ENCODE measurements at regions not wholly inside any gene's neighbourhood (a gene's known extent, or its start where the extent isn't known, plus 50 kb on each side); places are given as distances from the start of the nearest gene placed in this dataset.
"Not testable (repeated sequence)": the region's sequence is repeated elsewhere in the genome, so short reads cannot be mapped to it uniquely, and the experiment has no call there.

- H3K27ac Mint-ChIP-seq: no peak overlapping the region
- no peaks in the 10 kb centered on the region for H3K36me3 Mint-ChIP-seq
- DNase-seq (ENCODE audit: low spot score in 2 of 2) (no peak), ATAC-seq (no peak)
- no peaks in the 10 kb centered on the region for H3K9me3 Mint-ChIP-seq
These were observed 65.5 kb downstream of the RBMY1A1 start for GRCh38 chrY:21600170-21600569.

DNA sequence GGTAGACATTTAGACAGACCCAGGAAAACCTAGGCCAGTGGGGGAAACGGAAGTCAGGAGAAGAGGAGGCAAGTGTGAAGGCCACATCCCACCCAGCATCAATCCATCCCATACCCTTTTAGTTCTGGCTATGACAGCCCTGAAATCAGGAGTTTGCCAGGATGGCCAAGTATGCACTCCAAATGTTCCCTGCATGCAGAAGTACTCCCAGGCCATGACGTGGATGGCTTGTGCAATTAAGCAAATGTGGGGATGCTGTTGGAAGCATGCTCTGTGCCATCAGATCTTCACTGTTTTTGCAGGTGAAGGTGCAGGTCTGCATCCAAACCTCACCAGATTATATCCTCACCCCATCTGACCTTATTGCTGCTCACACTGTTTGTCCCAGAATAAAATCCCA, 66.8 kb downstream of the RBMY1A1 start:
- Mint-ChIP-seq H3K9me3 (no peaks in the 10 kb centered on the region), H3K27ac (no peak overlapping the region), H3K36me3 (no peaks in the 10 kb centered on the region)
- DNase-seq (ENCODE audit: low spot score in 2 of 2): no peak
- ATAC-seq: no peak

GRCh38 chrY:21602590-21602989, 67.9 kb downstream of the RBMY1A1 start:
- DNase-seq (ENCODE audit: low spot score in 2 of 2): no peak
- no peaks in the 10 kb centered on the region for H3K9me3 Mint-ChIP-seq
- no peaks in the 10 kb centered on the region for H3K36me3 Mint-ChIP-seq
- no peak overlapping the region for H3K27ac Mint-ChIP-seq
- ATAC-seq: no peak

DNA sequence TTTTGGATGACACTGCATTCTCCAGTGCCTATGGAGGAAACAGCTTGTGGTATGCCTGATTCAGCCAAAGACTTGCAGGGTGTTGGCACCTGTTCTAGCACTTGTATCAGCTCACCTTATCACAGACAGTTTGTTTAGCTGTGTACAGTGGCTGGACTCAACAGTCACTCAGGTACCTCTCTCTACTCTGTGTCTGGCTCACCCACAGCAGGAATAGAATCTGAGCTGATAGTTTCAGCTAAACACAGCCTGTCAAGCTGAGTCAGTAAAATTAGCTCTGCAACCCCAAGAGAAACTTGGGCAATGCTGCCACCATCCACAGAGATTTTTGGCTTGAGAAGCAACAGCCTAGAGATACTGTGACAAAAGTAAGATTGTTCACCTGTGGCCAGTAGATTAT, 101.5 kb downstream of the RBMY1A1 start:
- Mint-ChIP-seq H3K9me3 (peaks cover 6 to 7% of the 10 kb centered on the region in 2 donors), H3K36me3 (no peaks in the 10 kb centered on the region), H3K27ac (no peak overlapping the region)
- no peak for ATAC-seq
- no peak for DNase-seq (ENCODE audit: low spot score in 2 of 2)

DNA sequence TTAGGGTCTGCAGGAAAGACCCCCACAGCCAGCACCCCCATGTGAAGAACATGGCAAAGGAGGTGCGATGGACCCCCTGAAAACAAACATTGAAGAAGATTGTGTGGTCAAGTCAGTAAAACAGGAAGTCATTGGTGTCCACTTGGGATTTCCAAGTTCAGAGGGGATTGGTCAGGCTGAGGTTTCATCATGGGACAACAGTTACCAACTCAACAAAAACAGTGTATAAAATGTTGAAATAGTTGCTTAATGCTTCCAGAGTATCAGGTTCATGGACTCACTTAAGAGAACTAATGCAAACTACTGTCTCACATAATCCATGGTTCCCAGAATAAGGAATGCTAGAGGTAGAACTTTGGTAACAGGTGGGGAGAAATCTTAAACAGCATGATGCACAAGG, 115.8 kb downstream of the RBMY1A1 start:
- Mint-ChIP-seq H3K36me3 (no peaks in the 10 kb centered on the region), H3K9me3 (no peaks in the 10 kb centered on the region), H3K27ac (no peak overlapping the region)
- DNase-seq (ENCODE audit: low spot score in 2 of 2) (no peak), ATAC-seq (no peak)

- not testable (repeated sequence) for H3K36me3 Mint-ChIP-seq; DNase-seq (ENCODE audit: low spot score in 2 of 2); ATAC-seq; H3K27ac Mint-ChIP-seq; H3K9me3 Mint-ChIP-seq
These were observed 124.4 kb downstream of the RBMY1A1 start for GRCh38 chrY:21659057-21659456.

GRCh38 chrY:21679590-21679989, 144.9 kb downstream of the RBMY1A1 start:
- peak; percentile 83 for ATAC-seq
- DNase-seq (ENCODE audit: low spot score in 2 of 2): not testable (repeated sequence)

DNA sequence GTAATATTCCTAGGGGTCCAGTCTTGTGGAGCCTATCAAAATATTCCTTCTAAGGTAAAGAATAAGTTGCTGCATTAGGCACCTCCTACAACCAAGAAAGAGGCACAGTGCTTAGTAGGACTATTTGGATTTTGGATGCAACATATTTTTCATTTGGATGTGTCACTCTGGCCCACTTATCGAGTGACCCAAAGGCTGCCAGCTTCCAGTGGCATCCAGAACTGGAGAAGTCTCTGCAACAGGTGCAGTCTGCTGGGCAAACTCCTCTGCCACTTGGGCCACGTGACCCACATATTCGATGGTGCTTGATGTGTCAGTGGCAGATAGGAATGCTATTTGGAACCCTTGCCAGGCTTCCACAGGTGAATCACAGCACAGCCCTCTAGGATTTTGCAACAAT, 151.7 kb downstream of the RBMY1A1 start:
- not testable (repeated sequence) for H3K27ac Mint-ChIP-seq; H3K36me3 Mint-ChIP-seq; H3K9me3 Mint-ChIP-seq; ATAC-seq; DNase-seq (ENCODE audit: low spot score in 2 of 2)

More at GRCh38 chrY:21679590-21679989, 144.9 kb downstream of the RBMY1A1 start:
- H3K9me3 Mint-ChIP-seq, H3K27ac Mint-ChIP-seq, H3K36me3 Mint-ChIP-seq: not testable (repeated sequence)

GRCh38 chrY:21701951-21702350, 167.3 kb downstream of the RBMY1A1 start:
- DNase-seq (ENCODE audit: low spot score in 2 of 2); H3K9me3 Mint-ChIP-seq; ATAC-seq; H3K36me3 Mint-ChIP-seq; H3K27ac Mint-ChIP-seq: not testable (repeated sequence)

DNA sequence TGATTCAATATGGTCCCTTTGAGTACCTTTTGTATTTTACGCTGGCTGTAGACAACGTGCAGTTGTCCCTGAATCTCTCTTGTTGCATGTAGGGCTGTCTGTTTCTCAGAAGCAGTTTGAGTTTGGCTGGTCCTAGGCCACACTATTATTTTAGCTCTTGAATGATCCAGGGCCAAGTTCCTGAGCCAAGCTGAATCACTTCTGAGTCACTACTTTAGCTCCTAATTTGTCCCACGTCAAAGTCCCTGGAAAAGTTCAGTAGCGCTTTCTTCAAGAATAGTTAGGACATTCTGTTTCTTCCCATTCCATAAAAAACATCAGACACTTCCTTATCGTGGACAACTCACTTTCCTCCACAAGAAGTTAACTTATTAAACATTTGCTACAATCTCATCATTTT, 168.2 kb downstream of the RBMY1A1 start:
- ATAC-seq; H3K27ac Mint-ChIP-seq; DNase-seq (ENCODE audit: low spot score in 2 of 2); H3K36me3 Mint-ChIP-seq; H3K9me3 Mint-ChIP-seq: not testable (repeated sequence)

- DNase-seq (ENCODE audit: low spot score in 2 of 2): no peak
- H3K36me3 Mint-ChIP-seq: no peaks in the 10 kb centered on the region
- no peaks in the 10 kb centered on the region for H3K9me3 Mint-ChIP-seq
- no peak overlapping the region for H3K27ac Mint-ChIP-seq
- no peak for ATAC-seq
These were observed 170.6 kb downstream of the RBMY1A1 start for GRCh38 chrY:21705309-21705708.

DNA sequence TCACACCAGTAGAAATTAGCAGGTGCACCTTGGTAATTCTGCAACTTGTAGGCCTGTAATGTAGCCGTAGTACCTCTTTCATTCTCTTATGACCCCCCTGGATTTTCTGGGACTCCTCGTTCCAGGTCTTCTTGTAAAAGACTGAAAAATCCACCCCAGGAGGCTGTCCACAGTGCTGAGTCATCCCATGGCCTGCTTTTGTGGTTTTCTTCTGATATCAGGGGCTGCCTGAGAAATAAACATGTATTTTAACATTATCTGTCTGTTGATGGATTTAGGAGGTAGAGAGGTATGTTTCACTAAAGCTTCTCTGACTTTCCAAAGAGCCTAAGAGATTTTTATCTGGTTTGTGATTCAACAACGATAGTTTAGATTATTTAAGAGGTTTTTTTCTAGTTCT, 171.9 kb downstream of the RBMY1A1 start:
- not testable (repeated sequence) for DNase-seq (ENCODE audit: low spot score in 2 of 2); H3K9me3 Mint-ChIP-seq; H3K27ac Mint-ChIP-seq; ATAC-seq; H3K36me3 Mint-ChIP-seq

GRCh38 chrY:21735489-21736060, 158.8 kb downstream of the RBMY1D start:
- H3K27ac Mint-ChIP-seq; H3K9me3 Mint-ChIP-seq; DNase-seq (ENCODE audit: low spot score in 2 of 2); H3K36me3 Mint-ChIP-seq: not testable (repeated sequence)
- peak; percentile 56 to 83 for ATAC-seq

GRCh38 chrY:21744998-21745397, 149.3 kb downstream of the RBMY1D start:
- not testable (repeated sequence) for ATAC-seq; DNase-seq (ENCODE audit: low spot score in 2 of 2); H3K27ac Mint-ChIP-seq; H3K9me3 Mint-ChIP-seq; H3K36me3 Mint-ChIP-seq

DNA sequence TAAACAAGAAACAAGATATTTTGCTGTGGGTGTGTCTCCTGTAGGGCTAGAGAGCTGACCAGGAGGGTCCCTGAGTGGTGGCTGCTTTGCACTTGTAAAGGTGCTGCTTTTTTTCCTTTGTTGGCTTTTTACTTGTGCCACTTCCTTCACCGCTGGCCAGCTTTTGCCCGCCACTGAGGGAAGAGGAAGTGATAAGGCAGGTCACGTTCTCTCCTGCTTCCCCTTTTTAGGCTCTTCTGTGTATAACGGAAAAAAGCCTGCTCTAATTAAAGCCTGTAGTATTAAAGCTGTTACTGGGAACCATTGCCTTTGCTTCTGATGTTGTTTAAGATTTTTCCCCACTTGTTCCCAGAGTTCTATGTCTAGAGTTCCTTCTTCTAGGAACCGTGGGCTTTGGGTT, 134.1 kb downstream of the RBMY1D start:
- H3K9me3 Mint-ChIP-seq; DNase-seq (ENCODE audit: low spot score in 2 of 2); H3K36me3 Mint-ChIP-seq; ATAC-seq; H3K27ac Mint-ChIP-seq: not testable (repeated sequence)

DNA sequence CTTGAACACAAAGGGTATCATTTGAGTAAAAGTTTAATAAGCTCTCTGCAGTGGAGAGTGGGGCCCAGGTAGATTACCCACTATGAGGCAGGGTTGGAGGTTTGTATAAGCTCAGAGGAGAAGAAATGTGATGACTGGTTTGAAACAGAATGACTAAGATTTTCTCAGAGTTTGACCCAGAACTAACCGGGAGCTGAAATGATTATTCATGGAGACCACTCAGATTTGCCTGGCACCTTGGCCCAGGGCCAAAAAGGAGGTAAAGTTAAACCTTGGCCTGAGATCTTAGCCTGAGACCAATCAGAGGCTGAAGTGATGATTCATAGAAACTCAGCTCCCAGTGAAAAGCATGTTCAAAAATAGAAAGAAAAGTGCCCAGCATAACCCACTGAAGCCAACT, 126.5 kb downstream of the RBMY1D start:
- DNase-seq (ENCODE audit: low spot score in 2 of 2); H3K9me3 Mint-ChIP-seq; H3K27ac Mint-ChIP-seq; H3K36me3 Mint-ChIP-seq: not testable (repeated sequence)
- ATAC-seq: peak; percentile 66 to 85

GRCh38 chrY:21782174-21782860, 112.0 kb downstream of the RBMY1D start:
- not testable (repeated sequence) for H3K27ac Mint-ChIP-seq; ATAC-seq; H3K36me3 Mint-ChIP-seq; H3K9me3 Mint-ChIP-seq; DNase-seq (ENCODE audit: low spot score in 2 of 2)

Data from activated naive CD4-positive, alpha-beta T cell treated with anti-CD3 and anti-CD28 coated beads, Interleukin-2, amount 50 U/mL, for 72 hours (primary cell).